Fibroblast of lung (primary cell): ENCODE measurements at regions not wholly inside any gene's neighbourhood (a gene's known extent, or its start where the extent isn't known, plus 50 kb on each side); places are given as distances from the start of the nearest gene placed in this dataset.

Experiments used
- DNase-seq, 2 donors: peaks; one replicate each; pipeline versions ENCODE4 v3.0.0 to v3.0.0-alpha.2; 2010; ENCODE audit warnings: low read depth in 2 of 2
- H2AFZ ChIP-seq: 2 replicates; pipeline ENCODE4 v1.5.1; 2012; ENCODE audit warnings: low read length, control low read depth, inconsistent platforms
- H3K27ac ChIP-seq: 2 replicates; pipeline ENCODE4 v1.5.1; 2011; ENCODE audit warnings: low read length, control low read depth; ENCODE audit not compliant: insufficient read depth
- H3K27me3 ChIP-seq: 2 replicates; pipeline ENCODE4 v1.5.1; 2011; ENCODE audit warnings: mild to moderate bottlenecking, low read length; ENCODE audit not compliant: control insufficient read depth, insufficient read depth
- H3K36me3 ChIP-seq: 2 replicates; pipeline ENCODE4 v1.5.1; 2011; ENCODE audit warnings: low read length; ENCODE audit not compliant: control insufficient read depth, insufficient read depth
- H3K4me1 ChIP-seq: 2 replicates; pipeline ENCODE4 v1.5.1; 2011; ENCODE audit warnings: low read length; ENCODE audit not compliant: control insufficient read depth, insufficient read depth; ENCODE audit errors: extremely low read depth
- H3K4me2 ChIP-seq: 2 replicates; pipeline ENCODE4 v1.5.1; 2011; ENCODE audit warnings: low read length, control low read depth; ENCODE audit not compliant: insufficient read depth; ENCODE audit errors: extremely low read depth
- H3K4me3 ChIP-seq, 4 experiments: fragments of 200-600 bp in 1 of 4; sonication (generic) in 1 of 4; replicated peaks in 1 of 4; 2 replicates each; pipeline ENCODE4 v1.5.1; 2011 to 2016; ENCODE audit warnings: low read length in 4 of 4, low read depth in 3 of 4, mild to moderate bottlenecking in 3 of 4, control low read depth in 2 of 4, inconsistent platforms in 1 of 4, mixed read lengths in 1 of 4; ENCODE audit not compliant: insufficient read depth in 1 of 4; ENCODE audit errors: control extremely low read depth in 1 of 4
- H3K79me2 ChIP-seq: 2 replicates; pipeline ENCODE4 v1.5.1; 2012; ENCODE audit warnings: mild to moderate bottlenecking, low read length, inconsistent platforms; ENCODE audit not compliant: control insufficient read depth, insufficient read depth
- H3K9ac ChIP-seq: 2 replicates; pipeline ENCODE4 v1.5.1; 2011; ENCODE audit warnings: mild to moderate bottlenecking, low read length, control low read depth; ENCODE audit not compliant: insufficient read depth
- H3K9me3 ChIP-seq: 2 replicates; pipeline ENCODE4 v1.5.1; 2012; ENCODE audit warnings: low read depth, low read length; ENCODE audit not compliant: control insufficient read depth, insufficient read depth
- H4K20me1 ChIP-seq: 2 replicates; pipeline ENCODE4 v1.5.1; 2011; ENCODE audit warnings: low read length; ENCODE audit not compliant: control insufficient read depth, insufficient read depth; ENCODE audit errors: extremely low read depth
- EZH2 ChIP-seq: IDR thresholded peaks from 2 replicates; pipeline ENCODE4 v1.5.1; 2012; ENCODE audit warnings: low read length, control low read depth, mild to moderate bottlenecking; ENCODE audit errors: missing control alignments
- TF ChIP-seq, protein P1 (sequence below), 2 donors: IDR thresholded peaks in 1 of 2; conservative IDR thresholded peaks in 1 of 2; 1 replicate in 1 of 2; 2 replicates in 1 of 2; pipeline ENCODE4 v1.5.1; 2011 to 2012; ENCODE audit warnings: low read length in 2 of 2, control low read depth in 1 of 2, inconsistent platforms in 1 of 2, low read depth in 1 of 2, mild to moderate bottlenecking in 1 of 2

GRCh38 chr4:105042451-105042850, 104.2 kb upstream of the TET2 start:
- H3K9ac ChIP-seq = no peak overlapping the region
- H3K4me2 ChIP-seq = no peak overlapping the region
- H3K79me2 ChIP-seq = no peaks in the 10 kb centered on the region
- no peaks in the 10 kb centered on the region for H3K9me3 ChIP-seq
- no peak for DNase-seq
- no peaks in the 10 kb centered on the region for H3K36me3 ChIP-seq
- TF ChIP-seq, protein P1, sequence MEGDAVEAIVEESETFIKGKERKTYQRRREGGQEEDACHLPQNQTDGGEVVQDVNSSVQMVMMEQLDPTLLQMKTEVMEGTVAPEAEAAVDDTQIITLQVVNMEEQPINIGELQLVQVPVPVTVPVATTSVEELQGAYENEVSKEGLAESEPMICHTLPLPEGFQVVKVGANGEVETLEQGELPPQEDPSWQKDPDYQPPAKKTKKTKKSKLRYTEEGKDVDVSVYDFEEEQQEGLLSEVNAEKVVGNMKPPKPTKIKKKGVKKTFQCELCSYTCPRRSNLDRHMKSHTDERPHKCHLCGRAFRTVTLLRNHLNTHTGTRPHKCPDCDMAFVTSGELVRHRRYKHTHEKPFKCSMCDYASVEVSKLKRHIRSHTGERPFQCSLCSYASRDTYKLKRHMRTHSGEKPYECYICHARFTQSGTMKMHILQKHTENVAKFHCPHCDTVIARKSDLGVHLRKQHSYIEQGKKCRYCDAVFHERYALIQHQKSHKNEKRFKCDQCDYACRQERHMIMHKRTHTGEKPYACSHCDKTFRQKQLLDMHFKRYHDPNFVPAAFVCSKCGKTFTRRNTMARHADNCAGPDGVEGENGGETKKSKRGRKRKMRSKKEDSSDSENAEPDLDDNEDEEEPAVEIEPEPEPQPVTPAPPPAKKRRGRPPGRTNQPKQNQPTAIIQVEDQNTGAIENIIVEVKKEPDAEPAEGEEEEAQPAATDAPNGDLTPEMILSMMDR (conservative IDR thresholded peaks at IDR 0.05 in 1 of 2, IDR thresholded peaks at IDR 0.05 in 1 of 2; ENCODE audit: low read depth in 1 of 2, low read length in 2 of 2) = no peak
- no peak for TF ChIP-seq EZH2
- no peak overlapping the region for H3K4me3 ChIP-seq
- H3K4me1 ChIP-seq = no peaks in the 10 kb centered on the region
- no peak overlapping the region for H3K27ac ChIP-seq
- no peak overlapping the region for H2AFZ ChIP-seq
- no peaks in the 10 kb centered on the region for H3K27me3 ChIP-seq
- H4K20me1 ChIP-seq = no peaks in the 10 kb centered on the region

DNA sequence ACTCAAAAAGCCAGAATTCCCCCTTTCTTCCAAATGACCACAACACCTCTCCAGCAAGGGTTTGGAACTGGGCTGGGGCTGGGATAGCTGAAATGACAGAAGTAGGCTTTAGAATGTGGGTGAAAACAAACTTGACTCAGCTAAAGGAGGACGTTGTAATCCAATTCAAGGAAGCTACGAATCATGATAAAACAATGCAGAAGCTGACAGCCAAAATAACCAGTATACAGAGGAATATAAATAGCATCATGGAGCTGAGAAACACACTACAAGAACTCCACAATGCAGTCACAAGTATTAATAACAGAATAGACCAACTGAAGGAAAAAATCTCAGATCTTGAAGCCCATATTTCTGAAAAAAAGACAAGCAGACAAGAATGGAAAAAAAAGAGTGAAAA, 95.8 kb upstream of the TET2 start:
- DNase-seq = peak; percentile 43 to 78
- H3K9me3 ChIP-seq = no peaks in the 10 kb centered on the region
- no peak overlapping the region for H3K27ac ChIP-seq
- no peaks in the 10 kb centered on the region for H4K20me1 ChIP-seq
- no peak overlapping the region for H3K4me2 ChIP-seq
- TF ChIP-seq, protein P1 (conservative IDR thresholded peaks at IDR 0.05 in 1 of 2, IDR thresholded peaks at IDR 0.05 in 1 of 2; ENCODE audit: low read depth in 1 of 2, low read length in 2 of 2) = no peak
- no peak for TF ChIP-seq EZH2
- H3K27me3 ChIP-seq = no peaks in the 10 kb centered on the region
- H2AFZ ChIP-seq = no peak overlapping the region
- no peak overlapping the region for H3K4me3 ChIP-seq
- no peaks in the 10 kb centered on the region for H3K36me3 ChIP-seq
- no peaks in the 10 kb centered on the region for H3K79me2 ChIP-seq
- H3K9ac ChIP-seq = no peak overlapping the region
- H3K4me1 ChIP-seq = no peaks in the 10 kb centered on the region

DNA sequence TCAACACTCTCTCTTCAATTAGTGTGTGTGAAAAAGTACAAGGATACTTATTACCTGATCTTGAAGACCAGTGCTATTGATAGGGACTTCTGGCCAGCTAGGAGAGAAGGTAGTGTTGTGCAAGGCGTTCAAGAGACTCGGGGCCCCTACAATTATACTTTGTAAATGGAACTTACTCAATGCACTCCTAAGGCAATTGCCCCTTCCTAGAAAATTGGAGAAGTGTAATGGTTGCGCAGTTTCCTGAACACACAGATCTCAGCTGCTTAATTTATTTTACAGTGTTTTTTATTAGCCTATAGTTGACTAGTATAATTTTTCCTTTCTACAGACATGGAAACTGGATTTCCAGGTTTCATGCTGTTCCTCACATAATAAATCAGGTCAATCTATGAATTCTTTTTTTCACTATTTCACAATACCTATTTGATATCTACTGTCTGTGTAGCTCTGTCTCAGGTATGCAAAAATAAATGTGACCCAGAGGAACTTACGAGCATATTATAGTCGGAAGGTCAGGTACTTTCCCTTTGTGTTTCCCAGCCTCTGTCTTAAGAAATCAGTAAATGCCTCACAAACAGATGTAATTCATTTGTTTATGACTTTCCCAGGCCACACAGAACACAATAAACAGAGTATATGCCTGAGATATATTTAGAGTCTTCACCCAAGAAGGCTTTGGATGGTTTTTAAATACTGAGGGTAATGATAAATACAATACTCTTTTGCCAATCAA, 89.1 kb upstream of the TET2 start:
- Histone ChIP-seq H3K4me3 (no peak overlapping the region), H2AFZ (no peak overlapping the region), H4K20me1 (no peaks in the 10 kb centered on the region), H3K79me2 (no peaks in the 10 kb centered on the region), H3K9ac (no peak overlapping the region), H3K27ac (no peak overlapping the region), H3K4me1 (no peaks in the 10 kb centered on the region), H3K36me3 (no peaks in the 10 kb centered on the region), H3K4me2 (no peak overlapping the region), H3K9me3 (no peaks in the 10 kb centered on the region), H3K27me3 (no peaks in the 10 kb centered on the region)
- no peak for DNase-seq
- no peak for TF ChIP-seq EZH2
- TF ChIP-seq, protein P1 (conservative IDR thresholded peaks at IDR 0.05 in 1 of 2, IDR thresholded peaks at IDR 0.05 in 1 of 2; ENCODE audit: low read depth in 1 of 2, low read length in 2 of 2) = no peak
